ENCODE measurements at regions not wholly inside any gene's neighbourhood (a gene's known extent, or its start where the extent isn't known, plus 50 kb on each side); places are given as distances from the start of the nearest gene placed in this dataset.
A peak's percentile ranks its signal among the peaks of the same experiment; 100 is the strongest.

GRCh38 chrX:109843963-109844751, 111.1 kb upstream of the ACSL4 start:
- no peak for DNase-seq

- DNase-seq = no peak
Observed at GRCh38 chrX:109844986-109845385, 111.9 kb upstream of the ACSL4 start.

GRCh38 chrX:109845996-109846395, 112.9 kb upstream of the ACSL4 start:
- DNase-seq = no peak

GRCh38 chrX:109847257-109848187, 114.5 kb upstream of the ACSL4 start:
- no peak for DNase-seq

GRCh38 chrX:109848461-109849050, 115.5 kb upstream of the ACSL4 start:
- no peak for DNase-seq

GRCh38 chrX:109854096-109854495, 121.0 kb upstream of the ACSL4 start:
- no peak for DNase-seq

GRCh38 chrX:109855501-109855900, 122.4 kb upstream of the ACSL4 start:
- DNase-seq = no peak

GRCh38 chrX:109856974-109857373, 123.9 kb upstream of the ACSL4 start:
- DNase-seq = no peak

GRCh38 chrX:109857584-109858228, 124.6 kb upstream of the ACSL4 start:
- no peak for DNase-seq

- no peak for DNase-seq
Observed at GRCh38 chrX:109858602-109859341, 125.7 kb upstream of the ACSL4 start.

GRCh38 chrX:109859651-109860050, 126.6 kb upstream of the ACSL4 start:
- DNase-seq = no peak

- DNase-seq = no peak
Observed at GRCh38 chrX:109862433-109862832, 129.4 kb upstream of the ACSL4 start.

- no peak for DNase-seq
Observed at GRCh38 chrX:109863811-109864210, 130.8 kb upstream of the ACSL4 start.

- no peak for DNase-seq
Observed at GRCh38 chrX:109871121-109871888, 131.6 kb upstream of the TMEM164 start.

- DNase-seq = no peak
Observed at GRCh38 chrX:109872021-109872732, 130.7 kb upstream of the TMEM164 start.

- no peak for DNase-seq
Observed at GRCh38 chrX:109873574-109873973, 129.3 kb upstream of the TMEM164 start.

GRCh38 chrX:109873983-109874382, 128.9 kb upstream of the TMEM164 start:
- DNase-seq = no peak

- no peak for DNase-seq
Observed at GRCh38 chrX:109874548-109874947, 128.4 kb upstream of the TMEM164 start.

GRCh38 chrX:109875831-109876230, 127.1 kb upstream of the TMEM164 start:
- no peak for DNase-seq

GRCh38 chrX:109878236-109878635, 124.7 kb upstream of the TMEM164 start:
- peak; percentile 4 for DNase-seq

GRCh38 chrX:109879991-109880390, 122.9 kb upstream of the TMEM164 start:
- no peak for DNase-seq
